ENCODE measurements at regions not wholly inside any gene's neighbourhood (a gene's known extent, or its start where the extent isn't known, plus 50 kb on each side); places are given as distances from the start of the nearest gene placed in this dataset.

- H3K4me3 ChIP-seq (replicated peaks in 1 of 3; ENCODE audit: insufficient read depth in 1 of 3, low read depth in 1 of 3, low read length in 3 of 3) = no peak overlapping the region
- H3K9ac ChIP-seq (replicated peaks; ENCODE audit: extremely low read depth, insufficient read depth, low read length) = no peak overlapping the region
- no peak for FAIRE-seq
- DNase-seq (ENCODE audit: low read depth, low spot score) = no peak
- intact Hi-C loops (cut with micrococcal nuclease) = no loop called here
- H3K27ac ChIP-seq (ENCODE audit: insufficient read depth, low read depth, low read length) = no peak overlapping the region
- dilution Hi-C loops (cut with MboI; ENCODE audit: extremely low pct_ligation_motif_present, low sequenced_read_pairs) = loop anchor here (25.0 kb wide), 1 partner anchor 254 kb away; no protein-coding TSS in a partner anchor
- H3K4me1 ChIP-seq (ENCODE audit: control insufficient read depth, extremely low read depth, insufficient read depth, low read length) = peaks cover 6% of the 10 kb centered on the region
- no peaks in the 10 kb centered on the region for H3K36me3 ChIP-seq (ENCODE audit: control insufficient read depth in 2 of 2, extremely low read depth in 1 of 2, insufficient read depth in 2 of 2, low read length in 2 of 2)
- no peaks in the 10 kb centered on the region for H3K9me1 ChIP-seq (replicated peaks; ENCODE audit: control insufficient read depth, extremely low read depth, insufficient read depth, low read length)
- CTCF ChIA-PET = interaction anchor here (0.9 to 1.3 kb wide), 4 partner anchors 11 to 569 kb away, joined by 3 to 4 read pairs (median 3); no protein-coding TSS in a partner anchor
- H2AFZ ChIP-seq (ENCODE audit: low read depth, low read length) = no peak overlapping the region
- no peaks in the 10 kb centered on the region for H3K79me2 ChIP-seq (ENCODE audit: control insufficient read depth, insufficient read depth, low read length)
- peaks cover 2% of the 10 kb centered on the region in 2 experiments for H3K27me3 ChIP-seq (ENCODE audit: control insufficient read depth in 2 of 2, insufficient read depth in 2 of 2, low read length in 2 of 2)
- no peaks in the 10 kb centered on the region for H4K20me1 ChIP-seq (replicated peaks; ENCODE audit: control insufficient read depth, extremely low read depth, insufficient read depth, low read length)
- POLR2A ChIA-PET = no interaction called here
- TF ChIP-seq JUN (IDR thresholded peaks at IDR 0.05; ENCODE audit: borderline replicate concordance, insufficient read depth, insufficient read length, low read depth) = no peak
- no peak for TF ChIP-seq CTCF (IDR thresholded peaks at IDR 0.05; ENCODE audit: extremely low read depth in 1 of 2, insufficient read depth in 1 of 2, low read depth in 1 of 2, low read length in 2 of 2)
- TF ChIP-seq FOS (IDR thresholded peaks at IDR 0.05; ENCODE audit: borderline replicate concordance, insufficient read depth, low read length) = no peak
- TF ChIP-seq GATA2 (IDR thresholded peaks at IDR 0.05; ENCODE audit: insufficient read depth, insufficient read length, low read depth, low read length) = no peak
- TF ChIP-seq MAX (IDR thresholded peaks at IDR 0.05; ENCODE audit: insufficient read depth, insufficient read length) = no peak
- no peak for TF ChIP-seq POLR2AphosphoS5 (IDR thresholded peaks at IDR 0.05; ENCODE audit: insufficient read depth, low read depth, low read length)
- TF ChIP-seq EZH2 (IDR thresholded peaks at IDR 0.05; ENCODE audit: borderline replicate concordance, low read depth, low read length, severe bottlenecking) = no peak
- TF ChIP-seq POLR2A (IDR thresholded peaks at IDR 0.05; ENCODE audit: low read depth, low read length) = no peak
- no peak for TF ChIP-seq MYC (IDR thresholded peaks at IDR 0.05; ENCODE audit: low read depth, low read length)
- no peak overlapping the region for H3K4me2 ChIP-seq (ENCODE audit: insufficient read depth, low read length)
- BruUV-seq (replicated peaks) = no TSS peak
- no peaks in the 10 kb centered on the region for H3K9me3 ChIP-seq (replicated peaks; ENCODE audit: control insufficient read depth, insufficient read depth, low read length)
These were observed 60.3 kb upstream of the DLK1 start for GRCh38 chr14:100666403-100666802.
